HEK293 (cell line): ENCODE measurements at regions not wholly inside any gene's neighbourhood (a gene's known extent, or its start where the extent isn't known, plus 50 kb on each side); places are given as distances from the start of the nearest gene placed in this dataset.

Experiments used
- CTCF ChIA-PET: fragments of 350-600 bp; formaldehyde crosslinking; extraction: SDS; loops from one replicate; lab custom pipeline; 2021; ENCODE audit warnings: antibody characterized with exemption; lab: Yijun Ruan, JAX
- POLR2A ChIA-PET: fragments of 300-600 bp; formaldehyde crosslinking; extraction: SDS; loops from one replicate; lab custom pipeline; 2020; ENCODE audit warnings: antibody characterized with exemption, inconsistent platforms; lab: Yijun Ruan, JAX
- H3K27ac ChIP-seq: fragments of 200-500 bp; sonication (Bioruptor generic); 2 replicates; pipeline ENCODE4 v1.5.1; 2014; ENCODE audit warnings: low read depth, low read length, control low read depth, inconsistent platforms; ENCODE audit errors: extremely low read depth
- H3K36me3 ChIP-seq, 2 experiments: fragments of 200-500 bp in 1 of 2; sonication (Bioruptor generic) in 1 of 2; 1 replicate in 1 of 2; 2 replicates in 1 of 2; pipeline ENCODE4 v1.5.1; 2014 to 2017; ENCODE audit warnings: inconsistent platforms in 2 of 2, low read length in 2 of 2; ENCODE audit not compliant: control insufficient read depth in 2 of 2, insufficient read depth in 1 of 2
- H3K4me1 ChIP-seq: fragments of 200-500 bp; sonication (Bioruptor generic); 2 replicates; pipeline ENCODE4 v1.5.1; 2014; ENCODE audit warnings: mild to moderate bottlenecking, low read length, inconsistent platforms; ENCODE audit not compliant: control insufficient read depth, insufficient read depth
- H3K4me3 ChIP-seq: 2 replicates; pipeline ENCODE4 v1.5.1; 2011; ENCODE audit warnings: low read depth, mild to moderate bottlenecking, control low read depth, low read length, moderate library complexity
- H3K9me3 ChIP-seq: fragments of 200-500 bp; sonication (Bioruptor generic); 2 replicates; pipeline ENCODE4 v1.5.1; 2014; ENCODE audit warnings: low read depth, low read length, inconsistent platforms; ENCODE audit not compliant: control insufficient read depth, insufficient read depth
- BCL11A ChIP-seq: fragments of 450-650 bp; formaldehyde crosslinking; IDR thresholded peaks from 2 replicates; pipeline ENCODE4 v1.5.1; 2016; ENCODE audit warnings: low read depth, missing biosample characterization, missing genetic modification characterization
- IKZF3 ChIP-seq: fragments of 450-650 bp; IDR thresholded peaks from 2 replicates; pipeline ENCODE4 v1.5.0; 2018; ENCODE audit warnings: missing biosample characterization, mild to moderate bottlenecking, missing genetic modification characterization, moderate library complexity
- KLF1 ChIP-seq: fragments of 450-650 bp; formaldehyde crosslinking; IDR thresholded peaks from 2 replicates; pipeline ENCODE4 v1.5.1; 2016; ENCODE audit warnings: missing biosample characterization, missing genetic modification characterization
- PRDM10 ChIP-seq: fragments of 450-650 bp; formaldehyde crosslinking; IDR thresholded peaks from 2 replicates; pipeline ENCODE4 v1.5.1; 2016; ENCODE audit warnings: missing biosample characterization, missing genetic modification characterization
- SALL2 ChIP-seq: fragments of 450-650 bp; formaldehyde crosslinking; IDR thresholded peaks from 2 replicates; pipeline ENCODE4 v1.5.0; 2017; ENCODE audit warnings: missing biosample characterization, mild to moderate bottlenecking, missing genetic modification characterization, borderline replicate concordance
- ZNF23 ChIP-seq: fragments of 450-650 bp; formaldehyde crosslinking; IDR thresholded peaks from 2 replicates; pipeline ENCODE4 v1.5.1; 2016; ENCODE audit warnings: missing biosample characterization, missing genetic modification characterization, borderline replicate concordance
- ZNF280C ChIP-seq: fragments of 450-650 bp; formaldehyde crosslinking; IDR thresholded peaks from 2 replicates; pipeline ENCODE4 v1.5.1; 2016; ENCODE audit warnings: missing biosample characterization, missing genetic modification characterization
- ZNF324 ChIP-seq: fragments of 450-650 bp; formaldehyde crosslinking; IDR thresholded peaks from 2 replicates; pipeline ENCODE4 v1.5.1; 2016; ENCODE audit warnings: missing biosample characterization, missing genetic modification characterization
- ZNF488 ChIP-seq: fragments of 450-650 bp; formaldehyde crosslinking; IDR thresholded peaks from 2 replicates; pipeline ENCODE4 v1.5.1; 2016; ENCODE audit warnings: missing biosample characterization, missing genetic modification characterization
- ZNF510 ChIP-seq: fragments of 450-650 bp; formaldehyde crosslinking; IDR thresholded peaks from 2 replicates; pipeline ENCODE4 v1.5.1; 2018; ENCODE audit warnings: mild to moderate bottlenecking, missing genetic modification characterization, missing biosample characterization; ENCODE audit not compliant: insufficient replicate concordance
- ZNF518A ChIP-seq: fragments of 450-650 bp; formaldehyde crosslinking; conservative IDR thresholded peaks from 2 replicates; pipeline ENCODE4 v1.5.1; 2016; ENCODE audit warnings: low read depth, missing biosample characterization, missing genetic modification characterization
- ZNF549 ChIP-seq: fragments of 450-650 bp; IDR thresholded peaks from 2 replicates; pipeline ENCODE4 v1.5.1; 2018; ENCODE audit warnings: missing biosample characterization, missing genetic modification characterization, mild to moderate bottlenecking, inconsistent platforms, moderate library complexity
- ZNF692 ChIP-seq: fragments of 450-650 bp; formaldehyde crosslinking; IDR thresholded peaks from 2 replicates; pipeline ENCODE4 v1.5.1; 2016; ENCODE audit warnings: missing biosample characterization, missing genetic modification characterization
- ZNF768 ChIP-seq: fragments of 450-650 bp; formaldehyde crosslinking; IDR thresholded peaks from 2 replicates; pipeline ENCODE4 v1.5.1; 2018; ENCODE audit warnings: missing biosample characterization, mild to moderate bottlenecking, missing genetic modification characterization
- ZSCAN18 ChIP-seq: fragments of 450-650 bp; formaldehyde crosslinking; IDR thresholded peaks from 2 replicates; pipeline ENCODE4 v1.5.1; 2016; ENCODE audit warnings: missing biosample characterization, missing genetic modification characterization
- ZSCAN23 ChIP-seq: fragments of 450-650 bp; formaldehyde crosslinking; IDR thresholded peaks from 2 replicates; pipeline ENCODE4 v1.5.1; 2016; ENCODE audit warnings: missing biosample characterization, missing genetic modification characterization
- TF ChIP-seq, protein P1 (sequence below): fragments of 450-650 bp; formaldehyde crosslinking; IDR thresholded peaks from 2 replicates; pipeline ENCODE4 v1.5.1; 2016; ENCODE audit warnings: missing biosample characterization, missing genetic modification characterization

DNA sequence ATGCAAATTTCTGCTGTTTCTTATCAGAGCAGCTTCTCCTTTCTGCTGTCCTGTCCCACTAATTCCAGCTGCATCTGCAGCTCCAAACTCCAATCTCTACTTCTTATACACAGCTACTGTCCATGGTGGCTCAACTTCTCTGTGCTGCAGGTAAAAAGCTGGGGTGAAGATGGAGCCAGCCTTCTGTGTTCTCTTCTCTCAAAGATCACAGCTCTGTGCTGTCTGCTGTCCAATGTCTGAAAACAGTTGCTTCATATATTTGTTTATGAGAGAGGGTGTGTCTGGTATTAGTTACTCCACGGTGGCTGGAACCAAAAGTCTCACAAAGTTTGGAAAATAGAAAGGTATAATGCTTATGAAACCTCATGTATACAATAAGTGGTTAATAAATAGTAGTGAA is 445.8 kb upstream of the TBX3 start:
- Histone ChIP-seq H3K4me1 (no peaks in the 10 kb centered on the region), H3K36me3 (no peaks in the 10 kb centered on the region), H3K4me3 (no peak overlapping the region), H3K27ac (no peak overlapping the region), H3K9me3 (no peaks in the 10 kb centered on the region)
- TF ChIP-seq PRDM10 (tag by site-specific recombination) (no peak), ZNF768 (tag by site-specific recombination) (no peak), ZNF510 (no peak), BCL11A (no peak), SALL2 (tag by site-specific recombination) (no peak), ZNF488 (tag by site-specific recombination) (no peak), ZNF324 (tag by site-specific recombination) (no peak), ZNF549 (peak; percentile 52; the same call in 1 of the 2 replicates), ZNF692 (tag by site-specific recombination) (no peak), ZSCAN18 (no peak), KLF1 (tag by site-specific recombination) (no peak), ZNF23 (no peak), ZNF518A (no peak), IKZF3 (tag by site-specific recombination) (no peak), ZSCAN23 (tag by site-specific recombination) (no peak), ZNF280C (no peak)
- TF ChIP-seq, protein P1, sequence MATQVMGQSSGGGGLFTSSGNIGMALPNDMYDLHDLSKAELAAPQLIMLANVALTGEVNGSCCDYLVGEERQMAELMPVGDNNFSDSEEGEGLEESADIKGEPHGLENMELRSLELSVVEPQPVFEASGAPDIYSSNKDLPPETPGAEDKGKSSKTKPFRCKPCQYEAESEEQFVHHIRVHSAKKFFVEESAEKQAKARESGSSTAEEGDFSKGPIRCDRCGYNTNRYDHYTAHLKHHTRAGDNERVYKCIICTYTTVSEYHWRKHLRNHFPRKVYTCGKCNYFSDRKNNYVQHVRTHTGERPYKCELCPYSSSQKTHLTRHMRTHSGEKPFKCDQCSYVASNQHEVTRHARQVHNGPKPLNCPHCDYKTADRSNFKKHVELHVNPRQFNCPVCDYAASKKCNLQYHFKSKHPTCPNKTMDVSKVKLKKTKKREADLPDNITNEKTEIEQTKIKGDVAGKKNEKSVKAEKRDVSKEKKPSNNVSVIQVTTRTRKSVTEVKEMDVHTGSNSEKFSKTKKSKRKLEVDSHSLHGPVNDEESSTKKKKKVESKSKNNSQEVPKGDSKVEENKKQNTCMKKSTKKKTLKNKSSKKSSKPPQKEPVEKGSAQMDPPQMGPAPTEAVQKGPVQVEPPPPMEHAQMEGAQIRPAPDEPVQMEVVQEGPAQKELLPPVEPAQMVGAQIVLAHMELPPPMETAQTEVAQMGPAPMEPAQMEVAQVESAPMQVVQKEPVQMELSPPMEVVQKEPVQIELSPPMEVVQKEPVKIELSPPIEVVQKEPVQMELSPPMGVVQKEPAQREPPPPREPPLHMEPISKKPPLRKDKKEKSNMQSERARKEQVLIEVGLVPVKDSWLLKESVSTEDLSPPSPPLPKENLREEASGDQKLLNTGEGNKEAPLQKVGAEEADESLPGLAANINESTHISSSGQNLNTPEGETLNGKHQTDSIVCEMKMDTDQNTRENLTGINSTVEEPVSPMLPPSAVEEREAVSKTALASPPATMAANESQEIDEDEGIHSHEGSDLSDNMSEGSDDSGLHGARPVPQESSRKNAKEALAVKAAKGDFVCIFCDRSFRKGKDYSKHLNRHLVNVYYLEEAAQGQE (tag by site-specific recombination), result peak; percentile 91
- ChIA-PET CTCF (interaction anchor here (0.6 kb wide), 1 partner anchor 597 kb away, joined by 3 read pairs; no protein-coding TSS in a partner anchor), POLR2A (no interaction called here)
